HEK293 (cell line): ENCODE measurements at regions not wholly inside any gene's neighbourhood (a gene's known extent, or its start where the extent isn't known, plus 50 kb on each side); places are given as distances from the start of the nearest gene placed in this dataset.

Experiments
- BCL11A ChIP-seq: fragments of 450-650 bp; formaldehyde crosslinking; IDR thresholded peaks from 2 replicates; pipeline ENCODE4 v1.5.1; 2016; ENCODE audit warnings: low read depth, missing biosample characterization, missing genetic modification characterization
- SCRT1 ChIP-seq: fragments of 450-650 bp; formaldehyde crosslinking; IDR thresholded peaks from 2 replicates; pipeline ENCODE4 v1.5.1; 2016; ENCODE audit warnings: missing biosample characterization, missing genetic modification characterization, borderline replicate concordance
- TRIM28 ChIP-seq: IDR thresholded peaks from 2 replicates; pipeline ENCODE4 v1.6.1; 2011; ENCODE audit warnings: low read length, control low read depth, borderline replicate concordance
- ZBTB8A ChIP-seq: fragments of 450-650 bp; formaldehyde crosslinking; IDR thresholded peaks from 2 replicates; pipeline ENCODE4 v1.5.1; 2016; ENCODE audit warnings: missing biosample characterization, missing genetic modification characterization
- ZNF114 ChIP-seq: fragments of 450-650 bp; formaldehyde crosslinking; IDR thresholded peaks from 2 replicates; pipeline ENCODE4 v1.5.0; 2017; ENCODE audit warnings: missing biosample characterization, missing genetic modification characterization
- ZNF121 ChIP-seq: fragments of 450-650 bp; formaldehyde crosslinking; IDR thresholded peaks from 2 replicates; pipeline ENCODE4 v1.5.1; 2016; ENCODE audit warnings: missing biosample characterization, missing genetic modification characterization
- ZNF155 ChIP-seq: fragments of 450-650 bp; formaldehyde crosslinking; IDR thresholded peaks from 2 replicates; pipeline ENCODE4 v1.5.1; 2016; ENCODE audit warnings: missing biosample characterization, missing genetic modification characterization
- ZNF521 ChIP-seq: fragments of 450-650 bp; formaldehyde crosslinking; IDR thresholded peaks from 2 replicates; pipeline ENCODE4 v1.5.1; 2017; ENCODE audit warnings: missing biosample characterization, mild to moderate bottlenecking, missing genetic modification characterization
- TF ChIP-seq, protein P1 (sequence below): fragments of 450-650 bp; formaldehyde crosslinking; IDR thresholded peaks from 2 replicates; pipeline ENCODE4 v1.5.1; 2016; ENCODE audit warnings: missing biosample characterization, missing genetic modification characterization
- TF ChIP-seq, protein P2 (sequence below): fragments of 450-650 bp; formaldehyde crosslinking; IDR thresholded peaks from 2 replicates; pipeline ENCODE4 v1.5.1; 2017; ENCODE audit warnings: missing biosample characterization, missing genetic modification characterization

DNA sequence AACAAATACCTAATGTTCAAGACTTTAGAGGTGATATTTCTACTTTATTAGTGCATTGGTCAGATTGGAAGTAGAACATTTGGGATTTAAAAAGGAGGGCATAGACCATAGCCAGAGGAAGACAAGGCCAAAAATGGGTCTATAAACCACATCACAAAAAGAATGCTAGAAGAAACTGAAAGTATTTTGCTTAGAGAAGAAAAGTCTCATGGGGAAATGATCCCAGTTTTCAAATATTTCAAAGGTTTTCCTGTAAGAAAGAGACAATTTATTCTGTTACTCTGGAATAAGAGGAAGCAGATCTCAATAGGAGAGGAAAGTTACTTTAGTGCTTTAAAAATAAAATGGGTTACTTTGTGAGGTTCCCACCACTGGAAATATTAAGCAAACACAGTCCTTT is 341.4 kb downstream of the TNS1 start:
- TF ChIP-seq SCRT1 (no peak), ZBTB8A (no peak), TRIM28 (no peak), ZNF521 (no peak), ZNF155 (tag by site-specific recombination) (no peak), ZNF114 (tag by site-specific recombination) (no peak), ZNF121 (no peak), BCL11A (tag by site-specific recombination) (no peak)
- TF ChIP-seq, protein P1, sequence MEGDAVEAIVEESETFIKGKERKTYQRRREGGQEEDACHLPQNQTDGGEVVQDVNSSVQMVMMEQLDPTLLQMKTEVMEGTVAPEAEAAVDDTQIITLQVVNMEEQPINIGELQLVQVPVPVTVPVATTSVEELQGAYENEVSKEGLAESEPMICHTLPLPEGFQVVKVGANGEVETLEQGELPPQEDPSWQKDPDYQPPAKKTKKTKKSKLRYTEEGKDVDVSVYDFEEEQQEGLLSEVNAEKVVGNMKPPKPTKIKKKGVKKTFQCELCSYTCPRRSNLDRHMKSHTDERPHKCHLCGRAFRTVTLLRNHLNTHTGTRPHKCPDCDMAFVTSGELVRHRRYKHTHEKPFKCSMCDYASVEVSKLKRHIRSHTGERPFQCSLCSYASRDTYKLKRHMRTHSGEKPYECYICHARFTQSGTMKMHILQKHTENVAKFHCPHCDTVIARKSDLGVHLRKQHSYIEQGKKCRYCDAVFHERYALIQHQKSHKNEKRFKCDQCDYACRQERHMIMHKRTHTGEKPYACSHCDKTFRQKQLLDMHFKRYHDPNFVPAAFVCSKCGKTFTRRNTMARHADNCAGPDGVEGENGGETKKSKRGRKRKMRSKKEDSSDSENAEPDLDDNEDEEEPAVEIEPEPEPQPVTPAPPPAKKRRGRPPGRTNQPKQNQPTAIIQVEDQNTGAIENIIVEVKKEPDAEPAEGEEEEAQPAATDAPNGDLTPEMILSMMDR (tag by site-specific recombination), result no peak
- TF ChIP-seq, protein P2, sequence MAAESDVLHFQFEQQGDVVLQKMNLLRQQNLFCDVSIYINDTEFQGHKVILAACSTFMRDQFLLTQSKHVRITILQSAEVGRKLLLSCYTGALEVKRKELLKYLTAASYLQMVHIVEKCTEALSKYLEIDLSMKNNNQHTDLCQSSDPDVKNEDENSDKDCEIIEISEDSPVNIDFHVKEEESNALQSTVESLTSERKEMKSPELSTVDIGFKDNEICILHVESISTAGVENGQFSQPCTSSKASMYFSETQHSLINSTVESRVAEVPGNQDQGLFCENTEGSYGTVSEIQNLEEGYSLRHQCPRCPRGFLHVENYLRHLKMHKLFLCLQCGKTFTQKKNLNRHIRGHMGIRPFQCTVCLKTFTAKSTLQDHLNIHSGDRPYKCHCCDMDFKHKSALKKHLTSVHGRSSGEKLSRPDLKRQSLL (tag by site-specific recombination), result no peak
